ENCODE measurements at regions not wholly inside any gene's neighbourhood (a gene's known extent, or its start where the extent isn't known, plus 50 kb on each side); places are given as distances from the start of the nearest gene placed in this dataset.
A peak's percentile ranks its signal among the peaks of the same experiment; 100 is the strongest.
"Not testable (repeated sequence)": the region's sequence is repeated elsewhere in the genome, so short reads cannot be mapped to it uniquely, and the experiment has no call there.

- H3K4me3 ChIP-seq (ENCODE audit: low read depth, low read length): no peak overlapping the region
- in situ Hi-C loops (cut with HindIII; ENCODE audit: low sequenced_read_pairs): no loop called here
- TF ChIP-seq, protein P1, sequence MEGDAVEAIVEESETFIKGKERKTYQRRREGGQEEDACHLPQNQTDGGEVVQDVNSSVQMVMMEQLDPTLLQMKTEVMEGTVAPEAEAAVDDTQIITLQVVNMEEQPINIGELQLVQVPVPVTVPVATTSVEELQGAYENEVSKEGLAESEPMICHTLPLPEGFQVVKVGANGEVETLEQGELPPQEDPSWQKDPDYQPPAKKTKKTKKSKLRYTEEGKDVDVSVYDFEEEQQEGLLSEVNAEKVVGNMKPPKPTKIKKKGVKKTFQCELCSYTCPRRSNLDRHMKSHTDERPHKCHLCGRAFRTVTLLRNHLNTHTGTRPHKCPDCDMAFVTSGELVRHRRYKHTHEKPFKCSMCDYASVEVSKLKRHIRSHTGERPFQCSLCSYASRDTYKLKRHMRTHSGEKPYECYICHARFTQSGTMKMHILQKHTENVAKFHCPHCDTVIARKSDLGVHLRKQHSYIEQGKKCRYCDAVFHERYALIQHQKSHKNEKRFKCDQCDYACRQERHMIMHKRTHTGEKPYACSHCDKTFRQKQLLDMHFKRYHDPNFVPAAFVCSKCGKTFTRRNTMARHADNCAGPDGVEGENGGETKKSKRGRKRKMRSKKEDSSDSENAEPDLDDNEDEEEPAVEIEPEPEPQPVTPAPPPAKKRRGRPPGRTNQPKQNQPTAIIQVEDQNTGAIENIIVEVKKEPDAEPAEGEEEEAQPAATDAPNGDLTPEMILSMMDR (IDR thresholded peaks at IDR 0.05; ENCODE audit: low read depth, low read length): no peak
- no peak for DNase-seq (ENCODE audit: low read depth, low spot score)
Observed at GRCh38 chr2:51790854-51791253, 758.9 kb upstream of the NRXN1 start.

DNA sequence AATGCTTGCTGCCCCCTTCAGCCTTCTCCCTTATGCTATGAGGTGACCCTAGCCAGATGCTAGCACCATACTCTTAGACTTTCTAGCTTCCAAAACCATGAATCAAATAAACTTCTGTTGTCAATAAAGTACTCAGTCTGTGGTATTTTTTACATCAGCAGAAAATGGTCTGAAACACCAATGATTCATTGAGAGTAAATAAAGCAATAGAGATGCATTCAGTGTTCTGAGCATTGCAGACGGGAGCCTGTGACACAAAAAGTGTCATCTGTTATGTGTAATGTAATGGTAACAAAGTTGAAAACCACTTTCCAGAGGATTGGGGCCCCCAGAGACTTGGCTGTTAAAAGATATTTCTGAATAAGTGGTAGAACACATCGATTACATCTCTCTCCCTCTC, 758.0 kb upstream of the NRXN1 start:
- DNase-seq (ENCODE audit: low read depth, low spot score): no peak

DNA sequence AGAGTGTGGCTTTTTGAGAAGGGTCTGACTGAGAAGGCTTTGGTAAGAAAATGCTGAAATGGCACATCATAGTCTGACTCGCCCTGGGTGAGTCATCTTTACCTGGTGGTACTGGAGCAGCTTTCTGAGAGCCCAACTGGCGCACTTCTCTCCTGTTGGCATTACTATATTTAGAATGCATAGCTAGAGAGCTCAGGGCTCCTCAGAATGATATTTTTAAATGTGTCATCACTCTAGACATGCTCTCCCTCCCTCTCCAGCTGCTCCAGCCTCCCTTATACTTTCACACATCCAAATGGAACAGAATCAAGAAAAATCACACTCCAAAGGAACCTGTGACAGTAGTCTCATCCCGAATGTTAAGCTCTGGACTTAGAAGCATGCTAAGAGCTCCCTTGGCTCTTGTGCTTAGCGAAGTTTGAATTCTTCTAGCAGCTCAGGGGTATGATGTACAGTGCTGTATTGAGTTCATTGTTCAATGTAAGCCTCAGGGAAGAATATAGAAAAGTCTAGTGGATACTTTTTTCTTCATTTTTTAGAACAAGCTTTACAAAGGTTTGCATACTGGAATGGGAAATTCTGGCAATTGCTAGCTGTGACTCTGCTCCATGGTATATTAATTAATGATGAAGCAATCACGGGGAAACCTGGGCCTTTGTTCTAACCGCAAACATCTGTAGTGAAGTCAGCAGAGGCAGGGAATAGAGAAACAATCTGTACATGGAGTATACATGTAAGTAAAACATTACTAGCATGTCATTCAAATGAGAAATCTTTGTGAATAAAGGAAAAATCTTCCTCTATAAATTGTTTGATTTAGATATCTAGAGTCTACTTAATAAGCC, 751.2 kb upstream of the NRXN1 start:
- TF ChIP-seq, protein P1 (IDR thresholded peaks at IDR 0.05; ENCODE audit: low read depth, low read length): no peak
- peak; percentile 15 for DNase-seq (ENCODE audit: low read depth, low spot score)
- no peak overlapping the region for H3K4me3 ChIP-seq (ENCODE audit: low read depth, low read length)
- in situ Hi-C loops (cut with HindIII; ENCODE audit: low sequenced_read_pairs): no loop called here

More for the DNA sequence above, 758.0 kb upstream of the NRXN1 start:
- TF ChIP-seq, protein P1 (IDR thresholded peaks at IDR 0.05; ENCODE audit: low read depth, low read length): no peak
- H3K4me3 ChIP-seq (ENCODE audit: low read depth, low read length): no peak overlapping the region
- in situ Hi-C loops (cut with HindIII; ENCODE audit: low sequenced_read_pairs): no loop called here

DNA sequence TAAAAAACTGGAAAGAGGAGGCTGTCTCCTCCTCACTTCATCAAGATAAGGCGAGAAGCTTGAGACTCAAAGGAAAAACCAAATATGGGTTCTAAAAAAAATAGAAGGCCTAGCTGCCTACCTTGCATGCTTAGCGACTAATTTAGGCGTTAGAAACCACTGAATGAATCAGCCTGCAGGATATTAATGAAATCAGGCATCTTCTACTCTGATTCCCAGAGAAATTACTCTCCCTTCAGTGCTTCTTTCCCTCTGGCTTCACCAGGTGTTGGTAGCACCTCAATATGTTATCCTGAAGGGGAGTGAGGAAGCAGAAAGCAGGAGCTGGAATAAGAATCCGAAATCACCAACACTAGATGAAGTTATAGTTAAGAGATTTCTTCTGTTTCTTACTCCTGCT, 749.8 kb upstream of the NRXN1 start:
- TF ChIP-seq, protein P1 (IDR thresholded peaks at IDR 0.05; ENCODE audit: low read depth, low read length): no peak
- no peak for DNase-seq (ENCODE audit: low read depth, low spot score)
- in situ Hi-C loops (cut with HindIII; ENCODE audit: low sequenced_read_pairs): no loop called here
- no peak overlapping the region for H3K4me3 ChIP-seq (ENCODE audit: low read depth, low read length)

GRCh38 chr2:51780353-51780752, 748.4 kb upstream of the NRXN1 start:
- TF ChIP-seq, protein P1 (IDR thresholded peaks at IDR 0.05; ENCODE audit: low read depth, low read length): no peak
- in situ Hi-C loops (cut with HindIII; ENCODE audit: low sequenced_read_pairs): no loop called here
- H3K4me3 ChIP-seq (ENCODE audit: low read depth, low read length): no peak overlapping the region
- no peak for DNase-seq (ENCODE audit: low read depth, low spot score)

GRCh38 chr2:51779723-51780122, 747.8 kb upstream of the NRXN1 start:
- in situ Hi-C loops (cut with HindIII; ENCODE audit: low sequenced_read_pairs); H3K4me3 ChIP-seq (ENCODE audit: low read depth, low read length); DNase-seq (ENCODE audit: low read depth, low spot score): not testable (repeated sequence)

DNA sequence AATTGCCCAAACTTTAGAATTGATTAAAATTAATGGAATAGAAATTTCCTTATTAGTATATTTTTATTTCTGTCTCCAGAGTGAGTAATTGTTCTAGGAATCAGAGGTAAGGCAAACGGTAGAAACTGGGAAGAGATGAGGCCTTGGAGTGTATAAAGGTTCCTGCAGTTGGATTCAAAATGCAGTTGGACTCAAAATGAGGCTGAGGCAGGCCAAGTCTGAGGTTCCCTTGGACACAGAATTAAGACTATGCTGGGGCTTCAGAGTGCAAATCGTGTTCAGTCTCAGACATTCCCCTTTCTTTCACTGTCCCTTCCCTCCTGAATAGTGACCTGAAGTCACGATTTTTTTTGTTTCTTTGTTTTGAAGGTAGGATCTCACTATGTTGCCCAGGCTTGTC, 746.9 kb upstream of the NRXN1 start:
- TF ChIP-seq, protein P1 (IDR thresholded peaks at IDR 0.05; ENCODE audit: low read depth, low read length): no peak
- no peak for DNase-seq (ENCODE audit: low read depth, low spot score)
- in situ Hi-C loops (cut with HindIII; ENCODE audit: low sequenced_read_pairs): no loop called here
- H3K4me3 ChIP-seq (ENCODE audit: low read depth, low read length): no peak overlapping the region

DNA sequence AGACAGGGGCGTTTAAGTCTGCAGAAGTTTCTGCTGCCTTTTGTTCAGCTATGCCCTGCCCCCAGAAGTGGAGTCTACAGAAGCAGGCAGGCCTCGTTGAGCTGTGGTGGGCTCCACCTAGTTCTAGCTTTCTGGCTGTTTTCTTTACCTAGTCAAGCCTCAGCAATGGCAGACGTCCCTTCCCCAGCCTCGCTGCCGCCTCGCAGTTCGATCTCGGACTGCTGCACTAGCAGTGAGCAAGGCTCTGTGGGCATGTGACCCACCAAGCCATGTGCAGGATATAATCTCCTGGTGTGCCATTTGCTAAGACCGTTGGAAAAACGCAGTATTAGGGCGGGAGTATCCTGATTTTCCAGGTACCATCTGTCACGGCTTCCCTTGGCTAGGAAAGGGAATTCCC, 742.7 kb upstream of the NRXN1 start:
- DNase-seq (ENCODE audit: low read depth, low spot score); in situ Hi-C loops (cut with HindIII; ENCODE audit: low sequenced_read_pairs); H3K4me3 ChIP-seq (ENCODE audit: low read depth, low read length): not testable (repeated sequence)
